ENCODE measurements at regions not wholly inside any gene's neighbourhood (a gene's known extent, or its start where the extent isn't known, plus 50 kb on each side); places are given as distances from the start of the nearest gene placed in this dataset.

GRCh38 chr16:55214974-55215494 lies 109.0 kb upstream of the IRX6 start:
- TF ChIP-seq POLR2A (IDR thresholded peaks at IDR 0.05; ENCODE audit: low read depth, low read length) (no peak), POLR2AphosphoS5 (IDR thresholded peaks at IDR 0.05; ENCODE audit: low read depth, low read length) (no peak)

Measured in GM12892 (cell line).